22Rv1 (cell line): ENCODE measurements at regions not wholly inside any gene's neighbourhood (a gene's known extent, or its start where the extent isn't known, plus 50 kb on each side); places are given as distances from the start of the nearest gene placed in this dataset.

ENCODE experiments used
- ZFX ChIP-seq: fragments of 450-650 bp; IDR thresholded peaks from 2 replicates; pipeline ENCODE4 v1.6.1; 2017; ENCODE audit warnings: antibody characterized with exemption, borderline replicate concordance
- TF ChIP-seq, protein P1 (sequence below): fragments of 450-650 bp; IDR thresholded peaks from 2 replicates; pipeline ENCODE4 v1.5.1; 2017; ENCODE audit warnings: mild to moderate bottlenecking

DNA sequence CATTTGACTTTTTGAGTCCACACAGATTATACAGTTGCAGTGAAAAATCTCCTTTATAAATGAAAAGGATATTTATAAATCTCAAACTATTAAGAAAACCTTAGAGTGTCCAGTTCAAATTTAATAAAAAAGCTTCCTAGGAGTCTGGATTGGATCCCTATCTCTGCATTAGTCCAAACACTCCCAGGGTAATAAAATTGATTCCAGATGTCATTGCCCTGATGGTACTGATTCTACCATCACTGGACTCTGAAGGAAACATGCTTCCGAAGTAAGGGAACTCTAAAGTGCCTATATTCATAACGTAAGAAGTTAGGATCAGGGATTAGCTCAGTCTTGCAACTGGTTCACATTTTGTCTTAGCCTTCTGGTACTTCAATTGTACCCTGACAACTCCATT, 1325.1 kb upstream of the MAP3K7 start:
- TF ChIP-seq ZFX, result no peak
- TF ChIP-seq, protein P1, sequence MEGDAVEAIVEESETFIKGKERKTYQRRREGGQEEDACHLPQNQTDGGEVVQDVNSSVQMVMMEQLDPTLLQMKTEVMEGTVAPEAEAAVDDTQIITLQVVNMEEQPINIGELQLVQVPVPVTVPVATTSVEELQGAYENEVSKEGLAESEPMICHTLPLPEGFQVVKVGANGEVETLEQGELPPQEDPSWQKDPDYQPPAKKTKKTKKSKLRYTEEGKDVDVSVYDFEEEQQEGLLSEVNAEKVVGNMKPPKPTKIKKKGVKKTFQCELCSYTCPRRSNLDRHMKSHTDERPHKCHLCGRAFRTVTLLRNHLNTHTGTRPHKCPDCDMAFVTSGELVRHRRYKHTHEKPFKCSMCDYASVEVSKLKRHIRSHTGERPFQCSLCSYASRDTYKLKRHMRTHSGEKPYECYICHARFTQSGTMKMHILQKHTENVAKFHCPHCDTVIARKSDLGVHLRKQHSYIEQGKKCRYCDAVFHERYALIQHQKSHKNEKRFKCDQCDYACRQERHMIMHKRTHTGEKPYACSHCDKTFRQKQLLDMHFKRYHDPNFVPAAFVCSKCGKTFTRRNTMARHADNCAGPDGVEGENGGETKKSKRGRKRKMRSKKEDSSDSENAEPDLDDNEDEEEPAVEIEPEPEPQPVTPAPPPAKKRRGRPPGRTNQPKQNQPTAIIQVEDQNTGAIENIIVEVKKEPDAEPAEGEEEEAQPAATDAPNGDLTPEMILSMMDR, result no peak
